ENCODE measurements at regions not wholly inside any gene's neighbourhood (a gene's known extent, or its start where the extent isn't known, plus 50 kb on each side); places are given as distances from the start of the nearest gene placed in this dataset.

GRCh38 chr5:27928060-27928459 lies 889.7 kb upstream of the CDH9 start:
- TF ChIP-seq, protein P1, sequence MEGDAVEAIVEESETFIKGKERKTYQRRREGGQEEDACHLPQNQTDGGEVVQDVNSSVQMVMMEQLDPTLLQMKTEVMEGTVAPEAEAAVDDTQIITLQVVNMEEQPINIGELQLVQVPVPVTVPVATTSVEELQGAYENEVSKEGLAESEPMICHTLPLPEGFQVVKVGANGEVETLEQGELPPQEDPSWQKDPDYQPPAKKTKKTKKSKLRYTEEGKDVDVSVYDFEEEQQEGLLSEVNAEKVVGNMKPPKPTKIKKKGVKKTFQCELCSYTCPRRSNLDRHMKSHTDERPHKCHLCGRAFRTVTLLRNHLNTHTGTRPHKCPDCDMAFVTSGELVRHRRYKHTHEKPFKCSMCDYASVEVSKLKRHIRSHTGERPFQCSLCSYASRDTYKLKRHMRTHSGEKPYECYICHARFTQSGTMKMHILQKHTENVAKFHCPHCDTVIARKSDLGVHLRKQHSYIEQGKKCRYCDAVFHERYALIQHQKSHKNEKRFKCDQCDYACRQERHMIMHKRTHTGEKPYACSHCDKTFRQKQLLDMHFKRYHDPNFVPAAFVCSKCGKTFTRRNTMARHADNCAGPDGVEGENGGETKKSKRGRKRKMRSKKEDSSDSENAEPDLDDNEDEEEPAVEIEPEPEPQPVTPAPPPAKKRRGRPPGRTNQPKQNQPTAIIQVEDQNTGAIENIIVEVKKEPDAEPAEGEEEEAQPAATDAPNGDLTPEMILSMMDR (IDR thresholded peaks at IDR 0.05; ENCODE audit: extremely low read depth in 1 of 2, insufficient read depth in 1 of 2, low read depth in 1 of 2, low read length in 2 of 2), result no peak
- no peak for TF ChIP-seq EZH2 (IDR thresholded peaks at IDR 0.05; ENCODE audit: borderline replicate concordance, low read depth, low read length, severe bottlenecking)
- no peak for TF ChIP-seq POLR2AphosphoS5 (IDR thresholded peaks at IDR 0.05; ENCODE audit: insufficient read depth, low read depth, low read length)
- TF ChIP-seq POLR2A (IDR thresholded peaks at IDR 0.05; ENCODE audit: low read depth, low read length), result no peak
- TF ChIP-seq GATA2 (IDR thresholded peaks at IDR 0.05; ENCODE audit: insufficient read depth, insufficient read length, low read depth, low read length), result no peak
- TF ChIP-seq FOS (IDR thresholded peaks at IDR 0.05; ENCODE audit: borderline replicate concordance, insufficient read depth, low read length), result no peak

All from endothelial cell of umbilical vein (primary cell).